ENCODE measurements at regions not wholly inside any gene's neighbourhood (a gene's known extent, or its start where the extent isn't known, plus 50 kb on each side); places are given as distances from the start of the nearest gene placed in this dataset.

DNA sequence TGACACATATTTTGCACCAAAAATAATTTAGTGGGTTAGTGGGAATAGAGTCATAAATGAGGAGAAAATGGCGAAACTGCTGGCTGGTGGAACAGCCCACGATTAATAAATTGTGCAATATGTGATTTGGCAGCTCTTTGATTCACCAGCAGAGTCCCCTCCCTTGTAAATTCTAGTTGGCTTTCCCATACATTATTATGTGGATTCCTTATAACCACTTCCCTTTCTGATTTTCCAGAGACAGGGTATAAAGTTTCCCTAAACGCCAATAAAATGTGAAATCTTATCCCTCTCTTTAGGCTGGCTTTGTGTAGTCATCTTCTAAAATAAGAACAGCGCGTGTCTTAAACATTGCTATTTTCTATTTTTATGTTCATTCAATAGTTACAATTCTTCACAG is 149.4 kb upstream of the FERD3L start:
- Histone ChIP-seq H3K4me3 (replicated peaks; ENCODE audit: low read depth, low read length) (no peak overlapping the region), H3K27me3 (replicated peaks; ENCODE audit: control insufficient read depth, insufficient read depth, low read length) (no peaks in the 10 kb centered on the region), H3K36me3 (ENCODE audit: control insufficient read depth, insufficient read depth, low read length) (no peaks in the 10 kb centered on the region)
- DNase-seq (ENCODE audit: extremely low read depth, insufficient read length), result no peak
- TF ChIP-seq, protein P1, sequence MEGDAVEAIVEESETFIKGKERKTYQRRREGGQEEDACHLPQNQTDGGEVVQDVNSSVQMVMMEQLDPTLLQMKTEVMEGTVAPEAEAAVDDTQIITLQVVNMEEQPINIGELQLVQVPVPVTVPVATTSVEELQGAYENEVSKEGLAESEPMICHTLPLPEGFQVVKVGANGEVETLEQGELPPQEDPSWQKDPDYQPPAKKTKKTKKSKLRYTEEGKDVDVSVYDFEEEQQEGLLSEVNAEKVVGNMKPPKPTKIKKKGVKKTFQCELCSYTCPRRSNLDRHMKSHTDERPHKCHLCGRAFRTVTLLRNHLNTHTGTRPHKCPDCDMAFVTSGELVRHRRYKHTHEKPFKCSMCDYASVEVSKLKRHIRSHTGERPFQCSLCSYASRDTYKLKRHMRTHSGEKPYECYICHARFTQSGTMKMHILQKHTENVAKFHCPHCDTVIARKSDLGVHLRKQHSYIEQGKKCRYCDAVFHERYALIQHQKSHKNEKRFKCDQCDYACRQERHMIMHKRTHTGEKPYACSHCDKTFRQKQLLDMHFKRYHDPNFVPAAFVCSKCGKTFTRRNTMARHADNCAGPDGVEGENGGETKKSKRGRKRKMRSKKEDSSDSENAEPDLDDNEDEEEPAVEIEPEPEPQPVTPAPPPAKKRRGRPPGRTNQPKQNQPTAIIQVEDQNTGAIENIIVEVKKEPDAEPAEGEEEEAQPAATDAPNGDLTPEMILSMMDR (IDR thresholded peaks at IDR 0.05; ENCODE audit: insufficient read depth, low read length, poor library complexity, severe bottlenecking), result no peak

DNA sequence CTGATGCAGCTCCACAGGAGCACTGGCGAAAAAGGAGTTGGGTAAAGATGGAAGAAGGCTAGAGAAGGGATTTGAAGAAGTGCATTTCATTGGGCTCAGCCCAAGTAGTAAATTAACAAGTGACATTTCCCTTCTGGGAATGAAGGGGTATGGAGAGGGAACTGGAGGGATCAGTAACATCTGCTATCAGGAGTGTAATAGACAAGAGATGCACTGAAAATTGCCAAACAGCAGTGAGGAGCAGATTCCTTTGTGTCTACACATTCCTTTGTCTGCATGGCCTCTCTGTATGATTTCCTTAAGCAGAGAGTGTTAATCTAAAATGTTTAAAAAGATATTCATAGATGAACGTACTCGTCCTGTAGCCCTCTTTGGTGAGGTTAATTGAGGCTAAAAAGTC is 148.2 kb upstream of the FERD3L start:
- DNase-seq (ENCODE audit: extremely low read depth, insufficient read length), result no peak
- no peaks in the 10 kb centered on the region for H3K36me3 ChIP-seq (ENCODE audit: control insufficient read depth, insufficient read depth, low read length)
- H3K27me3 ChIP-seq (replicated peaks; ENCODE audit: control insufficient read depth, insufficient read depth, low read length), result no peaks in the 10 kb centered on the region
- no peak overlapping the region for H3K4me3 ChIP-seq (replicated peaks; ENCODE audit: low read depth, low read length)
- TF ChIP-seq, protein P1 (IDR thresholded peaks at IDR 0.05; ENCODE audit: insufficient read depth, low read length, poor library complexity, severe bottlenecking), result no peak

DNA sequence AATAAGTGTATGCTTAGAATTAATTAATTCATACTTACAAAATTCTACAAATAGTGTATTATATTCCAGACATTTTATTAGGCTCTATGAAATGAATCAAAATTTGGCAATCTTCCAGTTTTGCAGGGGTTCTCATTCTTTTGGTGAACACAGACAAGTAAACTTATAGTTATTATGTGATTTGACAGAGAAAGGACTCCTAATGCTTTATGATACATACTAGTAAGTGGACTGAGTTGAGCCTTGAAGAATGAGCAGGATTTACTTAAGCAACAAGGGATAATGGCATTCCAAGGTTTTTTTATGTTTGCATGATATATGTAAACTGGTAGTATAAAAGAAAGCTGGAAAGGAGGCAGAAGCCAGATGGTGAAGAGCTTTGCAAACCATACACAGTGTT is 145.7 kb upstream of the FERD3L start:
- H3K36me3 ChIP-seq (ENCODE audit: control insufficient read depth, insufficient read depth, low read length), result no peaks in the 10 kb centered on the region
- H3K4me3 ChIP-seq (replicated peaks; ENCODE audit: low read depth, low read length), result no peak overlapping the region
- DNase-seq (ENCODE audit: extremely low read depth, insufficient read length), result no peak
- TF ChIP-seq, protein P1 (IDR thresholded peaks at IDR 0.05; ENCODE audit: insufficient read depth, low read length, poor library complexity, severe bottlenecking), result no peak
- no peaks in the 10 kb centered on the region for H3K27me3 ChIP-seq (replicated peaks; ENCODE audit: control insufficient read depth, insufficient read depth, low read length)

DNA sequence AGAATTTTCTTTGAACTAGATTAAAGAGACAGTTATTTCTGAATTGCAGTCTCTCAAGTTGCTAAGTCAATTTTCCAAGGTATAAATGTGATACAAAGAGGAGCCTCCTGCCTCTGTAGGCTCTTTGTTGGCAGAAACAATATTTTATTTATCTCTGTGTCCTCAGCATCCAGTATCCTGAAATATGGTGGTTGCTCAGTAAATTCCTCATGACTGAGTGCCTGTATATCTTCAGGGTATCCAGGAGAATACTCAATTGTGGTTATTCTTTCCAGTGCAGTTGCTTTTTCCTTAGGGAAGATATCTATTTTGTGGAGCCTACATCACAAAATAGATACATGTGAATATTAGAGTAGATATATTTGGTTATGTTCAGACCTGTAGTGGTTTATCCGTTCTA is 144.8 kb upstream of the FERD3L start:
- no peak overlapping the region for H3K4me3 ChIP-seq (replicated peaks; ENCODE audit: low read depth, low read length)
- TF ChIP-seq, protein P1 (IDR thresholded peaks at IDR 0.05; ENCODE audit: insufficient read depth, low read length, poor library complexity, severe bottlenecking), result no peak
- no peak for DNase-seq (ENCODE audit: extremely low read depth, insufficient read length)
- H3K36me3 ChIP-seq (ENCODE audit: control insufficient read depth, insufficient read depth, low read length), result no peaks in the 10 kb centered on the region
- no peaks in the 10 kb centered on the region for H3K27me3 ChIP-seq (replicated peaks; ENCODE audit: control insufficient read depth, insufficient read depth, low read length)

DNA sequence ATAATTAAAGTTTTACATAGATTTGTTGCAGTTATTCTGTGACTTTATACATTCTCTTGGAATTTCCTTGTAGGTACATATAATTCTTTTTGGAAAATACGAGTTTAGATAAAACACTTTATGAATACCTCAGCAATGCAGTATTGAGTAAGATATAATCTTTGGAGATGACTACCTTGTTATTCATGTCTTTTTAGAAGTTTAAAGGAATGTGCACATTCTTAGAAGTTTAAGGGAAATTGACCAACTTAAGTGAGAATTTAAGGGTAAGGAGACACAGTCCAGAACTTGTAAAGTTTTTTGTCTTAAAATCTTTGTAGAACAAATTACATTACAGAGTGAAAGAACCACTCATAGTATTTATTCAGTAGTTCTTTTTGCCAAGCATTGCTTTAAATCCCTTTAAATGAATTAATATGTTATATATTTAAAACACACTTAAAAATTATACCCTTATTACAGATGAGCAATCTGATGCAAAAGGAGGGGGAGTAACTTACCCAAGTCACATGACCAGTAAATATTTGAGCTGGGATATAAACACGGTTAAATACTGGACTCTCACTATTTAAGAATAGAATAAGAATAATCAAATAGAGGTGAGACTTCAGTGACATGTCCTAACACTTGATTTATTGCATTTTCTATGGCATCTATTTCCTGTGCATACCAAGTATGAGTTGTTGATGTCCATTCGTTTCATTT is 139.5 kb upstream of the FERD3L start:
- Histone ChIP-seq H3K27me3 (replicated peaks; ENCODE audit: control insufficient read depth, insufficient read depth, low read length) (no peaks in the 10 kb centered on the region), H3K4me3 (replicated peaks; ENCODE audit: low read depth, low read length) (no peak overlapping the region), H3K36me3 (ENCODE audit: control insufficient read depth, insufficient read depth, low read length) (no peaks in the 10 kb centered on the region)
- TF ChIP-seq, protein P1 (IDR thresholded peaks at IDR 0.05; ENCODE audit: insufficient read depth, low read length, poor library complexity, severe bottlenecking), result no peak
- no peak for DNase-seq (ENCODE audit: extremely low read depth, insufficient read length)

DNA sequence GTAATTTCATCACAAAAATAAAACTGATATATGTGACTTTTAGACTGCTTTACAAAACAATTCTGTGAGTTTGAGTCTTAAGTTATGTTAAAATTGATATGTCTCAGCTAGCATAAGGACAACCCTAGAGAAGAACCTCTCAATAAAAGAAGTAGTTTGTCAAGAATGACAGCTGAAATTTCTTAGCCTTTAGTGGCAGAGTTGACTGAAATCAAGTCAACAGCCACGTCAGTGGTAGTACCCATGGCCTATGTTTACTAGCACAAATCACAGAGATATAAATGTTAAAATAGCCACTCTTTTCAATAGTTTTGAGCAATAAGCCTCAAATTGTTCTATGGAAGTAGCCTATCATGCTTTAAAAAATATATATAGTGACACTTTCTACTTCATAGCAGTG is 138.9 kb upstream of the FERD3L start:
- TF ChIP-seq, protein P1 (IDR thresholded peaks at IDR 0.05; ENCODE audit: insufficient read depth, low read length, poor library complexity, severe bottlenecking), result no peak
- H3K27me3 ChIP-seq (replicated peaks; ENCODE audit: control insufficient read depth, insufficient read depth, low read length), result no peaks in the 10 kb centered on the region
- H3K36me3 ChIP-seq (ENCODE audit: control insufficient read depth, insufficient read depth, low read length), result no peaks in the 10 kb centered on the region
- no peak for DNase-seq (ENCODE audit: extremely low read depth, insufficient read length)
- H3K4me3 ChIP-seq (replicated peaks; ENCODE audit: low read depth, low read length), result no peak overlapping the region

Data from GM06990 (cell line).